HepG2 (cell line): ENCODE measurements at regions not wholly inside any gene's neighbourhood (a gene's known extent, or its start where the extent isn't known, plus 50 kb on each side); places are given as distances from the start of the nearest gene placed in this dataset.

ENCODE experiments used
- ATAC-seq: fragments of 200-7000 bp; cut with Tn5 transposase; 3 replicates; pipeline ENCODE4 v1.9.1; 2020; ENCODE audit warnings: mild to moderate bottlenecking, moderate library complexity
- BruUV-seq: library from RNA; stranded (reverse); fragments of 400-500 nt; replicated peaks from 2 replicates; lab custom pipeline; 2021; lab: Mats Ljungman, UMichigan
- CTCF ChIA-PET: fragments of 300-600 bp; formaldehyde crosslinking; extraction: SDS; loops from one replicate; lab custom pipeline; 2021; ENCODE audit warnings: low total read pairs, inconsistent platforms, low intra/inter-chr PET ratio; lab: Yijun Ruan, JAX
- POLR2A ChIA-PET: fragments of 350-600 bp; sonication (Branson Sonifier 250); formaldehyde crosslinking; loops from one replicate; lab custom pipeline; 2020; ENCODE audit warnings: antibody characterized with exemption, inconsistent platforms; lab: Yijun Ruan, JAX
- DNase-seq: peaks from one replicate; pipeline ENCODE4 v3.0.0-alpha.2; 2015; ENCODE audit warnings: low spot score
- FAIRE-seq: peaks from 3 replicates; lab custom pipeline; 2011; peaks lifted over from hg19 to GRCh38; lab: Jason Lieb, UNC
- H2AFZ ChIP-seq: one replicate; pipeline ENCODE4 v1.6.1; 2011; ENCODE audit warnings: low read length, inconsistent platforms
- H3K27ac ChIP-seq: fragments of 300-600 bp; 3 replicates; pipeline ENCODE4 v1.8.0; 2011; ENCODE audit warnings: mixed run types, mild to moderate bottlenecking, mixed read lengths, low read length, inconsistent platforms; ENCODE audit not compliant: insufficient read depth; ENCODE audit errors: extremely low read length
- H3K27me3 ChIP-seq, 2 experiments: fragments of 200-600 bp in 1 of 2; 2 replicates in 1 of 2; 3 replicates in 1 of 2; pipeline versions ENCODE4 v1.6.0 to v1.8.0; 2011; ENCODE audit warnings: low read length in 2 of 2, mild to moderate bottlenecking in 2 of 2, moderate library complexity in 2 of 2, inconsistent platforms in 1 of 2; ENCODE audit not compliant: insufficient read depth in 2 of 2, control insufficient read depth in 1 of 2
- H3K36me3 ChIP-seq, 2 experiments: fragments of 200-600 bp in 1 of 2; replicated peaks in 1 of 2; 2 replicates in 1 of 2; 3 replicates in 1 of 2; pipeline versions ENCODE4 v1.5.1 to v1.8.0; 2011; ENCODE audit warnings: low read length in 2 of 2, inconsistent platforms in 1 of 2; ENCODE audit not compliant: insufficient read depth in 2 of 2, control insufficient read depth in 1 of 2
- H3K4me1 ChIP-seq: 2 replicates; pipeline ENCODE4 v1.5.1; 2012; ENCODE audit warnings: low read length, inconsistent platforms; ENCODE audit not compliant: insufficient read depth
- H3K4me2 ChIP-seq: 2 replicates; pipeline ENCODE4 v1.6.0; 2011; ENCODE audit warnings: low read depth, low read length, inconsistent platforms
- H3K4me3 ChIP-seq, 3 experiments: fragments of 200-600 bp in 1 of 3; sonication (generic), shearing (Covaris generic) in 1 of 3; replicated peaks in 1 of 3; 2 replicates each; pipeline ENCODE4 v1.5.1; 2011 to 2016; ENCODE audit warnings: low read length in 3 of 3, inconsistent platforms in 2 of 3, low read depth in 2 of 3, mild to moderate bottlenecking in 2 of 3, control low read depth in 1 of 3, mixed read lengths in 1 of 3; ENCODE audit not compliant: insufficient read depth in 1 of 3
- H3K79me2 ChIP-seq: one replicate; pipeline ENCODE4 v1.6.1; 2011; ENCODE audit warnings: low read length, inconsistent platforms; ENCODE audit not compliant: insufficient read depth
- H3K9ac ChIP-seq: 2 replicates; pipeline ENCODE4 v1.6.0; 2011; ENCODE audit warnings: mild to moderate bottlenecking, low read depth, low read length, inconsistent platforms; ENCODE audit not compliant: insufficient read depth
- H3K9me3 ChIP-seq: 2 replicates; pipeline ENCODE4 v1.5.1; 2012; ENCODE audit warnings: mild to moderate bottlenecking, low read length
- H4K20me1 ChIP-seq: 2 replicates; pipeline ENCODE4 v1.6.0; 2011; ENCODE audit warnings: inconsistent platforms, mild to moderate bottlenecking, low read length, moderate library complexity; ENCODE audit not compliant: insufficient read depth
- ATF2 ChIP-seq: sonication (generic); formaldehyde crosslinking; IDR thresholded peaks from 2 replicates; pipeline ENCODE4 v1.4.0; 2020; ENCODE audit warnings: missing genetic modification reagents
- BRD4 ChIP-seq: sonication (generic); formaldehyde crosslinking; IDR thresholded peaks from 2 replicates; pipeline ENCODE4 v1.4.0; 2020; ENCODE audit warnings: missing genetic modification reagents
- HNF4A ChIP-seq: sonication (generic); formaldehyde crosslinking; IDR thresholded peaks from 2 replicates; pipeline ENCODE4 v1.4.0; 2020; ENCODE audit warnings: missing genetic modification reagents
- MTF1 ChIP-seq: sonication (generic); formaldehyde crosslinking; IDR thresholded peaks from 2 replicates; pipeline ENCODE4 v1.5.0; 2020; ENCODE audit warnings: missing genetic modification reagents
- PHF21A ChIP-seq: sonication (generic); formaldehyde crosslinking; IDR thresholded peaks from 2 replicates; pipeline ENCODE4 v1.5.0; 2020; ENCODE audit warnings: mild to moderate bottlenecking, missing genetic modification reagents
- TP53 ChIP-seq: sonication (generic); formaldehyde crosslinking; conservative IDR thresholded peaks from 2 replicates; pipeline ENCODE4 v1.4.0; 2020; ENCODE audit warnings: missing genetic modification reagents
- ZNF20 ChIP-seq: sonication (generic); formaldehyde crosslinking; IDR thresholded peaks from 2 replicates; pipeline ENCODE4 v1.4.0; 2020; ENCODE audit warnings: mild to moderate bottlenecking, moderate library complexity, missing genetic modification reagents
- ZNF83 ChIP-seq: sonication (generic); formaldehyde crosslinking; IDR thresholded peaks from 2 replicates; pipeline ENCODE4 v1.4.0; 2020; ENCODE audit warnings: missing genetic modification reagents, mild to moderate bottlenecking, borderline replicate concordance
- WGBS: methylation state at CpG from one replicate; pipeline ENCODE4 v1.1.6; 2017; ENCODE audit warnings: low lambda C conversion rate; 5-methylcytosine and 5-hydroxymethylcytosine counted together
- in situ Hi-C: cut with HindIII; loops from 2 replicates; pipeline ENCODE4 v1.10.0; 2017; ENCODE audit warnings: low pct_unique_long_range_greater_than_20kb; ENCODE audit not compliant: extremely low pct_ligation_motif_present
- intact Hi-C: fragments of 100-400 bp; cut with micrococcal nuclease; formaldehyde crosslinking; loops from one replicate; pipeline ENCODE4 v1.10.0; 2022; ENCODE audit not compliant: unreplicated experiment
- TF ChIP-seq, protein P1 (sequence below): IDR thresholded peaks from 2 replicates; pipeline ENCODE4 v1.6.1; 2018; ENCODE audit warnings: missing genetic modification reagents
- TF ChIP-seq, protein P2 (sequence below): sonication (generic); formaldehyde crosslinking; IDR thresholded peaks from 2 replicates; pipeline ENCODE4 v1.4.0; 2020; ENCODE audit warnings: missing genetic modification reagents
- TF ChIP-seq, protein P3 (sequence below): sonication (generic); formaldehyde crosslinking; IDR thresholded peaks from 2 replicates; pipeline ENCODE4 v1.5.0; 2020; ENCODE audit warnings: mild to moderate bottlenecking, missing genetic modification reagents

DNA sequence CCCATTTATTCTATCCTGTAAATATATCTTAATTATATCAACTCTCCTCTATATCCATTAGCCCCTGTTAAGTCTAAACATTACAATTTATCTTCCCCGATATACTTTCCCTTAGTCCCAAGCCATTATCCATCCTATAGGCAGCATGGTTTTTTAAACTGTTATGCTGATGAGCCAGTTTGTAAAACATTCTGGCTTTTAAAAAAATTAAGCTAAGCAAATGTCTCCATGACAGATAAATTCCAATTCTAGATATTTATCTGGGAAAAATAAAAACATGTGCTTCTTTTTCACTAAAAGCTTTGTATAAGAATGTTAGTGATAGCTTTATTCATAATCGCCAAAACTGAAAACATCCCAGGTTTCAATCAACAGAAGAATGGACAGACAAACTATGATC, 183.2 kb upstream of the GNAI1 start:
- no peaks in the 10 kb centered on the region for H3K79me2 ChIP-seq
- H3K9ac ChIP-seq = no peak overlapping the region
- in situ Hi-C loops = no loop called here
- H4K20me1 ChIP-seq = no peaks in the 10 kb centered on the region
- ChIA-PET CTCF (no interaction called here), POLR2A (no interaction called here)
- no peak for FAIRE-seq
- no peaks in the 10 kb centered on the region for H3K27me3 ChIP-seq
- no peak for ATAC-seq
- WGBS = 28% methylated on average over 2 of the region's 2 CpGs
- DNase-seq = no peak
- H3K9me3 ChIP-seq = no peaks in the 10 kb centered on the region; the same call in 1 of the 2 replicates
- no peak overlapping the region for H2AFZ ChIP-seq
- no TSS peak for BruUV-seq
- H3K27ac ChIP-seq = no peak overlapping the region
- no peak overlapping the region for H3K4me3 ChIP-seq
- TF ChIP-seq, protein P1, sequence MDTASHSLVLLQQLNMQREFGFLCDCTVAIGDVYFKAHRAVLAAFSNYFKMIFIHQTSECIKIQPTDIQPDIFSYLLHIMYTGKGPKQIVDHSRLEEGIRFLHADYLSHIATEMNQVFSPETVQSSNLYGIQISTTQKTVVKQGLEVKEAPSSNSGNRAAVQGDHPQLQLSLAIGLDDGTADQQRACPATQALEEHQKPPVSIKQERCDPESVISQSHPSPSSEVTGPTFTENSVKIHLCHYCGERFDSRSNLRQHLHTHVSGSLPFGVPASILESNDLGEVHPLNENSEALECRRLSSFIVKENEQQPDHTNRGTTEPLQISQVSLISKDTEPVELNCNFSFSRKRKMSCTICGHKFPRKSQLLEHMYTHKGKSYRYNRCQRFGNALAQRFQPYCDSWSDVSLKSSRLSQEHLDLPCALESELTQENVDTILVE (CRISPR knock-in tag) = no peak
- TF ChIP-seq HNF4A (CRISPR knock-in tag) (no peak), ATF2 (CRISPR knock-in tag) (no peak), PHF21A (no peak), BRD4 (CRISPR knock-in tag) (no peak), MTF1 (CRISPR knock-in tag) (no peak), ZNF20 (CRISPR knock-in tag) (no peak), TP53 (no peak), ZNF83 (CRISPR knock-in tag) (no peak)
- TF ChIP-seq, protein P2, sequence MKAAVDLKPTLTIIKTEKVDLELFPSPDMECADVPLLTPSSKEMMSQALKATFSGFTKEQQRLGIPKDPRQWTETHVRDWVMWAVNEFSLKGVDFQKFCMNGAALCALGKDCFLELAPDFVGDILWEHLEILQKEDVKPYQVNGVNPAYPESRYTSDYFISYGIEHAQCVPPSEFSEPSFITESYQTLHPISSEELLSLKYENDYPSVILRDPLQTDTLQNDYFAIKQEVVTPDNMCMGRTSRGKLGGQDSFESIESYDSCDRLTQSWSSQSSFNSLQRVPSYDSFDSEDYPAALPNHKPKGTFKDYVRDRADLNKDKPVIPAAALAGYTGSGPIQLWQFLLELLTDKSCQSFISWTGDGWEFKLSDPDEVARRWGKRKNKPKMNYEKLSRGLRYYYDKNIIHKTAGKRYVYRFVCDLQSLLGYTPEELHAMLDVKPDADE (CRISPR knock-in tag) = no peak
- TF ChIP-seq, protein P3, sequence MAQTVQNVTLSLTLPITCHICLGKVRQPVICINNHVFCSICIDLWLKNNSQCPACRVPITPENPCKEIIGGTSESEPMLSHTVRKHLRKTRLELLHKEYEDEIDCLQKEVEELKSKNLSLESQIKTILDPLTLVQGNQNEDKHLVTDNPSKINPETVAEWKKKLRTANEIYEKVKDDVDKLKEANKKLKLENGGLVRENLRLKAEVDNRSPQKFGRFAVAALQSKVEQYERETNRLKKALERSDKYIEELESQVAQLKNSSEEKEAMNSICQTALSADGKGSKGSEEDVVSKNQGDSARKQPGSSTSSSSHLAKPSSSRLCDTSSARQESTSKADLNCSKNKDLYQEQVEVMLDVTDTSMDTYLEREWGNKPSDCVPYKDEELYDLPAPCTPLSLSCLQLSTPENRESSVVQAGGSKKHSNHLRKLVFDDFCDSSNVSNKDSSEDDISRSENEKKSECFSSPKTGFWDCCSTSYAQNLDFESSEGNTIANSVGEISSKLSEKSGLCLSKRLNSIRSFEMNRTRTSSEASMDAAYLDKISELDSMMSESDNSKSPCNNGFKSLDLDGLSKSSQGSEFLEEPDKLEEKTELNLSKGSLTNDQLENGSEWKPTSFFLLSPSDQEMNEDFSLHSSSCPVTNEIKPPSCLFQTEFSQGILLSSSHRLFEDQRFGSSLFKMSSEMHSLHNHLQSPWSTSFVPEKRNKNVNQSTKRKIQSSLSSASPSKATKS = no peak
- TF ChIP-seq, all 625 proteins: peak for 0
- Histone ChIP-seq H3K36me3 (no peaks in the 10 kb centered on the region), H3K4me2 (no peak overlapping the region), H3K4me1 (no peaks in the 10 kb centered on the region)
- intact Hi-C loops = no loop called here
